Neural cell (in vitro differentiated cells): ENCODE measurements at regions not wholly inside any gene's neighbourhood (a gene's known extent, or its start where the extent isn't known, plus 50 kb on each side); places are given as distances from the start of the nearest gene placed in this dataset.

ENCODE experiments used
- H2AFZ ChIP-seq: fragments of 200-600, 300-800 bp; sonication (generic), shearing (Covaris generic); 2 replicates; pipeline ENCODE4 v1.6.0; 2014; ENCODE audit warnings: low read depth, mild to moderate bottlenecking, antibody characterized with exemption, low read length, moderate library complexity
- H3F3A ChIP-seq: fragments of 200-600 bp; shearing (Covaris generic); 2 replicates; pipeline ENCODE4 v1.6.1; 2016; ENCODE audit warnings: mild to moderate bottlenecking, moderate library complexity, mixed read lengths, antibody characterized with exemption, low read length; ENCODE audit not compliant: insufficient read depth, poor library complexity, severe bottlenecking
- H3K27ac ChIP-seq: fragments of 200-600, 300-800 bp; sonication (generic), shearing (Covaris generic); 2 replicates; pipeline ENCODE4 v1.5.1; 2014; ENCODE audit warnings: mild to moderate bottlenecking, low read length, moderate library complexity
- H3K27me3 ChIP-seq: fragments of 300-800, 200-600 bp; sonication (generic), shearing (Covaris generic); 2 replicates; pipeline ENCODE4 v1.6.0; 2014; ENCODE audit warnings: mild to moderate bottlenecking, low read depth, low read length, moderate library complexity; ENCODE audit not compliant: insufficient read depth
- H3K36me3 ChIP-seq: fragments of 300-800, 200-600 bp; sonication (generic), shearing (Covaris generic); 2 replicates; pipeline ENCODE4 v1.5.1; 2014; ENCODE audit warnings: mild to moderate bottlenecking, antibody characterized with exemption, low read length, moderate library complexity; ENCODE audit not compliant: insufficient read depth
- H3K4me2 ChIP-seq: fragments of 300-800, 200-600 bp; sonication (generic), shearing (Covaris generic); 2 replicates; pipeline ENCODE4 v1.6.0; 2014; ENCODE audit warnings: mild to moderate bottlenecking, low read length
- H3K4me3 ChIP-seq: fragments of 300-800, 200-600 bp; sonication (generic), shearing (Covaris generic); 2 replicates; pipeline ENCODE4 v1.5.1; 2014; ENCODE audit warnings: mild to moderate bottlenecking, low read length, moderate library complexity
- H3K79me2 ChIP-seq: fragments of 200-600 bp; shearing (Covaris generic); replicated peaks from 2 replicates; pipeline ENCODE4 v1.6.0; 2014; ENCODE audit warnings: mild to moderate bottlenecking, low read length, moderate library complexity; ENCODE audit not compliant: insufficient read depth
- H3K9ac ChIP-seq: fragments of 300-800, 200-600 bp; sonication (generic), shearing (Covaris generic); 2 replicates; pipeline ENCODE4 v1.6.1; 2016; ENCODE audit warnings: mild to moderate bottlenecking, low read length, mixed read lengths
- H3K9me2 ChIP-seq: fragments of 200-600 bp; shearing (Covaris generic); 2 replicates; pipeline ENCODE4 v1.6.1; 2016; ENCODE audit warnings: mild to moderate bottlenecking, low read length, mixed read lengths; ENCODE audit not compliant: insufficient read depth
- H3K9me3 ChIP-seq: fragments of 200-600, 300-800 bp; sonication (generic), shearing (Covaris generic); 2 replicates; pipeline ENCODE4 v1.6.1; 2016; ENCODE audit warnings: mild to moderate bottlenecking, mixed run types, low read length, moderate library complexity, mixed read lengths
- H4K20me1 ChIP-seq: fragments of 200-600 bp; shearing (Covaris generic); 2 replicates; pipeline ENCODE4 v1.6.1; 2016; ENCODE audit warnings: mild to moderate bottlenecking, mixed run types; ENCODE audit not compliant: insufficient read depth
- EP300 ChIP-seq: fragments of 450-650 bp; conservative IDR thresholded peaks from 2 replicates; pipeline ENCODE4 v1.6.1; 2014; ENCODE audit warnings: antibody characterized with exemption, mild to moderate bottlenecking, moderate library complexity; ENCODE audit not compliant: poor library complexity, severe bottlenecking
- EZH2 ChIP-seq: fragments of 200-600, 300-800 bp; shearing (Covaris generic), sonication (generic); IDR thresholded peaks from 2 replicates; pipeline ENCODE4 v1.6.1; 2014; ENCODE audit warnings: antibody characterized with exemption, low read length, borderline replicate concordance, mild to moderate bottlenecking; ENCODE audit not compliant: insufficient read depth, poor library complexity, severe bottlenecking
- MXI1 ChIP-seq: fragments of 450-650 bp; conservative IDR thresholded peaks from 2 replicates; pipeline ENCODE4 v1.6.1; 2014; ENCODE audit warnings: antibody characterized with exemption, mild to moderate bottlenecking; ENCODE audit not compliant: poor library complexity, severe bottlenecking
- POLR2AphosphoS5 ChIP-seq: IDR thresholded peaks from 2 replicates; pipeline ENCODE4 v1.6.1; 2012
- RAD21 ChIP-seq: fragments of 450-650 bp; conservative IDR thresholded peaks from 2 replicates; pipeline ENCODE4 v1.6.1; 2014; ENCODE audit warnings: antibody characterized with exemption, mild to moderate bottlenecking, moderate library complexity
- SMC3 ChIP-seq: fragments of 450-650 bp; conservative IDR thresholded peaks from 2 replicates; pipeline ENCODE4 v1.6.1; 2014; ENCODE audit warnings: antibody characterized with exemption, mild to moderate bottlenecking, moderate library complexity; ENCODE audit not compliant: poor library complexity
- TAF1 ChIP-seq: IDR thresholded peaks from 2 replicates; pipeline ENCODE4 v1.6.1; 2012; ENCODE audit warnings: low read depth
- TF ChIP-seq, protein P1 (sequence below): fragments of 450-650 bp; IDR thresholded peaks from 2 replicates; pipeline ENCODE4 v1.5.1; 2014; ENCODE audit warnings: antibody characterized with exemption, mild to moderate bottlenecking, moderate library complexity; ENCODE audit not compliant: poor library complexity, severe bottlenecking
- TF ChIP-seq, protein P2 (sequence below): IDR thresholded peaks from 2 replicates; pipeline ENCODE4 v1.6.1; 2012; ENCODE audit warnings: borderline replicate concordance

DNA sequence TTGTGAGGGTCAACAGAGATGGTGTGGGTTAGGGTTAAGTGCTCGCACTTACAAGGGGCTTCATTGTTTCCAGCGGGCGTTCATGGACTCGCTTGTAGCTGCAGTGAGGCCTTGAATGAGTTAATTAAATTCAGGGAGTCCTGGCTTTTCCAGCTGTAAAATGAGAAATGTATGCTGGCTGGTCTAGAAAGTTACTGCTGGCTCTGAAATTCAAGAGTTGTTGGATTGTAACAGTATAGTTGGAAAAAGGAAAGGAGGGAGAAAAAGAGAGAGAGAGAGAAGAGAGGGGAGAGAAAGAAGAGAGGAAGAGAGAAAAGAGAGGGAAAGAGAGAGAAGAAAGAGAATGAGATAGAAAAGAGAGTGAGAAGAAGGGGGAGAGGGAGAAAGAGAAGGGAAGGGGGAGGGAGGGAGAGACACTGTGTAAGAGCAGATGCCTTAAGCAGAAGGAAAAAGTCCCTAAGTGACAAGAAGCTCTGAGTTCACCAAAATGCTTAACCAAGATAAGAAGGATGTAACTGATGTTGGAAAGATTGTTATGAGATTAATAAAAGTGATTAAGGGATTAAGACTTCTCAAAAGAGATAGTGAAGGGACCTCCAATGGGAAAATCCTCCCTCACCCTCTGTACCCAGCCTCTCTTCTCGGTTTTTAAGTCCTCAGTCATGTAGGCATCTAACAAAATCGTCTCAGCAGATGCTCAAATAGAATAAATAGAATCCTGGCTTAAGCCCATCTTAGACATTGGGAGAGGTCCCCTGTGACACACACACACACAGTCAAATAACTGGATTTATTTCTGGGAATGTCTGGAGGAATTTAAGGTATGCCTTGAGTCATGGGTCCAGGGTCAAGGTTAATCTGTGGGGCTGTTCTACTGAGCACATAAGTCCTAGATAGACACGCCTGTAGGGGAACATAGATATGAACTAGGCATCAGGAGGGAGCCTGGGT is 477.9 kb downstream of the MIAT start:
- no peaks in the 10 kb centered on the region for H3K36me3 ChIP-seq
- H3K27me3 ChIP-seq: no peaks in the 10 kb centered on the region
- H4K20me1 ChIP-seq: no peaks in the 10 kb centered on the region
- no peak overlapping the region for H3K27ac ChIP-seq
- H3K79me2 ChIP-seq: no peaks in the 10 kb centered on the region
- no peak overlapping the region for H3K4me2 ChIP-seq
- no peak overlapping the region for H3K4me3 ChIP-seq
- no peaks in the 10 kb centered on the region for H3F3A ChIP-seq
- TF ChIP-seq MXI1: no peak
- TF ChIP-seq POLR2AphosphoS5: no peak
- no peak for TF ChIP-seq EP300
- TF ChIP-seq, protein P1, sequence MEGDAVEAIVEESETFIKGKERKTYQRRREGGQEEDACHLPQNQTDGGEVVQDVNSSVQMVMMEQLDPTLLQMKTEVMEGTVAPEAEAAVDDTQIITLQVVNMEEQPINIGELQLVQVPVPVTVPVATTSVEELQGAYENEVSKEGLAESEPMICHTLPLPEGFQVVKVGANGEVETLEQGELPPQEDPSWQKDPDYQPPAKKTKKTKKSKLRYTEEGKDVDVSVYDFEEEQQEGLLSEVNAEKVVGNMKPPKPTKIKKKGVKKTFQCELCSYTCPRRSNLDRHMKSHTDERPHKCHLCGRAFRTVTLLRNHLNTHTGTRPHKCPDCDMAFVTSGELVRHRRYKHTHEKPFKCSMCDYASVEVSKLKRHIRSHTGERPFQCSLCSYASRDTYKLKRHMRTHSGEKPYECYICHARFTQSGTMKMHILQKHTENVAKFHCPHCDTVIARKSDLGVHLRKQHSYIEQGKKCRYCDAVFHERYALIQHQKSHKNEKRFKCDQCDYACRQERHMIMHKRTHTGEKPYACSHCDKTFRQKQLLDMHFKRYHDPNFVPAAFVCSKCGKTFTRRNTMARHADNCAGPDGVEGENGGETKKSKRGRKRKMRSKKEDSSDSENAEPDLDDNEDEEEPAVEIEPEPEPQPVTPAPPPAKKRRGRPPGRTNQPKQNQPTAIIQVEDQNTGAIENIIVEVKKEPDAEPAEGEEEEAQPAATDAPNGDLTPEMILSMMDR: no peak
- no peak overlapping the region for H2AFZ ChIP-seq
- H3K9me2 ChIP-seq: no peaks in the 10 kb centered on the region
- no peaks in the 10 kb centered on the region for H3K9me3 ChIP-seq
- no peak overlapping the region for H3K9ac ChIP-seq

DNA sequence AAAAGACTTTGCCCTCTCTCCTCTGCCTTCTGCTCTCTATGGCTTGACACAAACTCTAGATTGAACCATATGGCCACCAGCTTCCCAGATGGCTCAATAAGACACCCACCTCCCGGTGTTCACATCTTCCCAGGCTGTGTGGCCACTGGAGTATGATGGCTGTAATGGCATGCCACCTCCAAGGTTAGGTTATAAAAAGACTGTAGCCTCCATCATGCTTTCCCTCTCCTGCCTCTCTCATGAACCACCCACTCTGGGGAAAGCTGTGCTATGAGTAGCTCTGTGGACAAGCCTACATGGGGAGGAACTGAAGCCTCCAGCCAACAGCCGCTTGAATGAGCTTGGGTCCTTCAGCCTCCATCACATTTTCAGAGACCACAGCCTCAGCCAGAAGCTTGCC is 479.2 kb downstream of the MIAT start:
- no peak overlapping the region for H3K9ac ChIP-seq
- TF ChIP-seq EZH2: no peak
- TF ChIP-seq TAF1: no peak
- H3F3A ChIP-seq: no peaks in the 10 kb centered on the region
- H2AFZ ChIP-seq: no peak overlapping the region
- no peak overlapping the region for H3K27ac ChIP-seq
- H3K79me2 ChIP-seq: no peaks in the 10 kb centered on the region
- H3K27me3 ChIP-seq: no peaks in the 10 kb centered on the region
- no peaks in the 10 kb centered on the region for H3K9me3 ChIP-seq
- H3K36me3 ChIP-seq: no peaks in the 10 kb centered on the region
- H3K9me2 ChIP-seq: no peaks in the 10 kb centered on the region
- H4K20me1 ChIP-seq: no peaks in the 10 kb centered on the region
- no peak overlapping the region for H3K4me3 ChIP-seq
- no peak overlapping the region for H3K4me2 ChIP-seq

DNA sequence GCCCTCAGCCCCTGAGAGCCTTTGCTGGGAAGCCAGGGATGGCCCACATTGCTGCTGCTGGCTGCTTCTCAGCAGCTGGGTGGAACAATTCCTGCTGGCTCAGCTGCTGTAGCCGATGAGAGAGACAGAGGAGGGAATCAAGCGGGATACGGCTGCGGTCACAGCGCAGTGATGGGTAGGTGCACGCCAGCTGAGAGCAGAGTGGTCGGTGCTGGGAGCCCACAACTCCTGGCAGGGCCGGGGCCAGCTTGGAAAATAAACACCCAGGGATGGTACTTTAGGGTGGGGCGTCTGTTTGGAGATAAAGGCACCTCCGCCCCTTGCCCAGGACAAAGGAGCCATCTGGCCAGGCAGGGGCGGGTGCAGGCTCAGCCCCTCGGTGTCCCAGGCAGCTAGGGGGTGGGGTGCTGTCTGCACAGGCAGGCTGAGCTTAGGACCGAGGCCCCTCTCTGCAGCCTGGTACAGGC is 480.5 kb downstream of the MIAT start:
- H3K27me3 ChIP-seq: no peaks in the 10 kb centered on the region
- no peaks in the 10 kb centered on the region for H3F3A ChIP-seq
- H3K9ac ChIP-seq: no peak overlapping the region
- no peaks in the 10 kb centered on the region for H3K36me3 ChIP-seq
- H3K9me3 ChIP-seq: no peaks in the 10 kb centered on the region
- H4K20me1 ChIP-seq: no peaks in the 10 kb centered on the region
- no peak overlapping the region for H3K27ac ChIP-seq
- H3K4me3 ChIP-seq: no peak overlapping the region
- TF ChIP-seq, protein P1: no peak
- TF ChIP-seq SMC3 (no peak), TAF1 (no peak), RAD21 (no peak), MXI1 (no peak), EZH2 (no peak), POLR2AphosphoS5 (no peak), EP300 (no peak)
- TF ChIP-seq, protein P2, sequence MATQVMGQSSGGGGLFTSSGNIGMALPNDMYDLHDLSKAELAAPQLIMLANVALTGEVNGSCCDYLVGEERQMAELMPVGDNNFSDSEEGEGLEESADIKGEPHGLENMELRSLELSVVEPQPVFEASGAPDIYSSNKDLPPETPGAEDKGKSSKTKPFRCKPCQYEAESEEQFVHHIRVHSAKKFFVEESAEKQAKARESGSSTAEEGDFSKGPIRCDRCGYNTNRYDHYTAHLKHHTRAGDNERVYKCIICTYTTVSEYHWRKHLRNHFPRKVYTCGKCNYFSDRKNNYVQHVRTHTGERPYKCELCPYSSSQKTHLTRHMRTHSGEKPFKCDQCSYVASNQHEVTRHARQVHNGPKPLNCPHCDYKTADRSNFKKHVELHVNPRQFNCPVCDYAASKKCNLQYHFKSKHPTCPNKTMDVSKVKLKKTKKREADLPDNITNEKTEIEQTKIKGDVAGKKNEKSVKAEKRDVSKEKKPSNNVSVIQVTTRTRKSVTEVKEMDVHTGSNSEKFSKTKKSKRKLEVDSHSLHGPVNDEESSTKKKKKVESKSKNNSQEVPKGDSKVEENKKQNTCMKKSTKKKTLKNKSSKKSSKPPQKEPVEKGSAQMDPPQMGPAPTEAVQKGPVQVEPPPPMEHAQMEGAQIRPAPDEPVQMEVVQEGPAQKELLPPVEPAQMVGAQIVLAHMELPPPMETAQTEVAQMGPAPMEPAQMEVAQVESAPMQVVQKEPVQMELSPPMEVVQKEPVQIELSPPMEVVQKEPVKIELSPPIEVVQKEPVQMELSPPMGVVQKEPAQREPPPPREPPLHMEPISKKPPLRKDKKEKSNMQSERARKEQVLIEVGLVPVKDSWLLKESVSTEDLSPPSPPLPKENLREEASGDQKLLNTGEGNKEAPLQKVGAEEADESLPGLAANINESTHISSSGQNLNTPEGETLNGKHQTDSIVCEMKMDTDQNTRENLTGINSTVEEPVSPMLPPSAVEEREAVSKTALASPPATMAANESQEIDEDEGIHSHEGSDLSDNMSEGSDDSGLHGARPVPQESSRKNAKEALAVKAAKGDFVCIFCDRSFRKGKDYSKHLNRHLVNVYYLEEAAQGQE: no peak
- H3K4me2 ChIP-seq: no peak overlapping the region
- no peak overlapping the region for H2AFZ ChIP-seq
- H3K79me2 ChIP-seq: no peaks in the 10 kb centered on the region
- H3K9me2 ChIP-seq: no peaks in the 10 kb centered on the region
